A549 (cell line): ENCODE measurements at regions not wholly inside any gene's neighbourhood (a gene's known extent, or its start where the extent isn't known, plus 50 kb on each side); places are given as distances from the start of the nearest gene placed in this dataset.

Source experiments
- HDAC2 ChIP-seq: fragments of 200-600 bp; sonication (generic); IDR thresholded peaks from 2 replicates; pipeline ENCODE4 v1.6.1; 2016
- SMC3 ChIP-seq: fragments of >200 bp; sonication (Bioruptor Twin); formaldehyde crosslinking; IDR thresholded peaks from 3 replicates; pipeline ENCODE4 v1.6.1; 2018; ENCODE audit warnings: inconsistent platforms
- USF2 ChIP-seq: fragments of 450-650 bp; IDR thresholded peaks from 2 replicates; pipeline ENCODE4 v1.6.1; 2014; ENCODE audit warnings: antibody characterized with exemption

- TF ChIP-seq USF2 (no peak), HDAC2 (no peak), SMC3 (no peak)
Measured at GRCh38 chr11:110874437-110875030, 162.3 kb upstream of the ARHGAP20 start.
